Omental fat pad (tissue), 3 donors: ENCODE measurements at regions not wholly inside any gene's neighbourhood (a gene's known extent, or its start where the extent isn't known, plus 50 kb on each side); places are given as distances from the start of the nearest gene placed in this dataset.

ENCODE experiments used
- ATAC-seq: fragments of 150-250 bp; one replicate; pipeline ENCODE4 v1.9.1; 2016; ENCODE audit warnings: mild to moderate bottlenecking, moderate library complexity; ENCODE audit not compliant: low FRiP score
- DNase-seq: peaks from one replicate; pipeline ENCODE4 v3.0.0-alpha.2; 2019; ENCODE audit warnings: low spot score
- CTCF ChIP-seq, 3 donors: fragments of 450-650 bp; IDR thresholded peaks; one replicate each; pipeline ENCODE4 v1.5.1; 2016 to 2017; ENCODE audit warnings: antibody characterized with exemption in 3 of 3, mild to moderate bottlenecking in 3 of 3, moderate library complexity in 2 of 3

- DNase-seq (no peak), ATAC-seq (no peak)
- TF ChIP-seq CTCF (IDR thresholded peaks at IDR 0.05): no peak
Observed at GRCh38 chr2:7945026-7945425, 736.8 kb upstream of the ID2 start.

- DNase-seq: no peak
- no peak for TF ChIP-seq CTCF (IDR thresholded peaks at IDR 0.05)
- ATAC-seq: peak; percentile 62
Observed at GRCh38 chr2:7950035-7950612, 731.7 kb upstream of the ID2 start.

GRCh38 chr2:7951001-7951400, 730.9 kb upstream of the ID2 start:
- no peak for TF ChIP-seq CTCF (IDR thresholded peaks at IDR 0.05)
- ATAC-seq: no peak
- no peak for DNase-seq

GRCh38 chr2:7951490-7951889, 730.4 kb upstream of the ID2 start:
- no peak for TF ChIP-seq CTCF (IDR thresholded peaks at IDR 0.05)
- no peak for ATAC-seq

GRCh38 chr2:7952046-7952745, 729.7 kb upstream of the ID2 start:
- DNase-seq (no peak), ATAC-seq (no peak)
- TF ChIP-seq CTCF (IDR thresholded peaks at IDR 0.05): no peak

More at GRCh38 chr2:7951490-7951889, 730.4 kb upstream of the ID2 start:
- no peak for DNase-seq

- TF ChIP-seq CTCF (IDR thresholded peaks at IDR 0.05): no peak
- DNase-seq (no peak), ATAC-seq (no peak)
Observed at GRCh38 chr2:7953195-7953594, 728.7 kb upstream of the ID2 start.

- no peak for DNase-seq
- no peak for TF ChIP-seq CTCF (IDR thresholded peaks at IDR 0.05)
- no peak for ATAC-seq
Observed at GRCh38 chr2:7954234-7954633, 727.6 kb upstream of the ID2 start.
